GM12873 (cell line): ENCODE measurements at regions not wholly inside any gene's neighbourhood (a gene's known extent, or its start where the extent isn't known, plus 50 kb on each side); places are given as distances from the start of the nearest gene placed in this dataset.

Source experiments
- TF ChIP-seq, protein P1 (sequence below): IDR thresholded peaks from 2 replicates; pipeline ENCODE4 v1.5.1; 2012; ENCODE audit warnings: low read depth, mild to moderate bottlenecking, moderate library complexity, low read length, control low read depth; ENCODE audit not compliant: insufficient read depth; ENCODE audit errors: missing control alignments

DNA sequence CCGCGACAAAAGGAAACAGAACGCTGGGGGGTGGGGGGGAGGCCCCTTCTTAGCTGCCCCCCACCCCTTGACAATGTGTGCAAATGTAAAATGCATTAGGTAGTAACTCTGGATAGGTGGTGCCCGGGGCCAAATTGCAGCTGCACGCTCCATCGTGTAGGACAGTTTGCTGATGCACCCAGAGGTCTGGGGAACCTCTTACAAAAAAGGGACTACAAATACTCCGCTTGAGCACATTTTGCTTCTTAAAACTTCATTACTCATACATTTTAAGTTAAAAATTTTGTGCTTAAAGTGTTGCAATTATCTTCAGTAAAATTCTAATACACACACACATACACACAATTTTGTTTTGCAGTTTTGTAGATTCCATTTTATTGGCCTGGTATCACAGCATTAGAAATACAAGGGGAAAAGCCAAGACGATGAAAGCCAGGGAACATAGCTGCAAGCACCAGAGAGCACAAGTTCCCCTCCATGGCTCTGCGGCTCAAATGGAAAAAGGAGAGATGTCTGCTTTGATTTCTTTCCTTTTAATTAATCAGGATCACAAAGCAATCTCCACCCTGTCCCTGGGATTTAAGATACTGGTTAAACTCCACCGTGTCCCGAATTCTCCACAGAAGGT is 582.1 kb downstream of the ZEB2 start:
- TF ChIP-seq, protein P1, sequence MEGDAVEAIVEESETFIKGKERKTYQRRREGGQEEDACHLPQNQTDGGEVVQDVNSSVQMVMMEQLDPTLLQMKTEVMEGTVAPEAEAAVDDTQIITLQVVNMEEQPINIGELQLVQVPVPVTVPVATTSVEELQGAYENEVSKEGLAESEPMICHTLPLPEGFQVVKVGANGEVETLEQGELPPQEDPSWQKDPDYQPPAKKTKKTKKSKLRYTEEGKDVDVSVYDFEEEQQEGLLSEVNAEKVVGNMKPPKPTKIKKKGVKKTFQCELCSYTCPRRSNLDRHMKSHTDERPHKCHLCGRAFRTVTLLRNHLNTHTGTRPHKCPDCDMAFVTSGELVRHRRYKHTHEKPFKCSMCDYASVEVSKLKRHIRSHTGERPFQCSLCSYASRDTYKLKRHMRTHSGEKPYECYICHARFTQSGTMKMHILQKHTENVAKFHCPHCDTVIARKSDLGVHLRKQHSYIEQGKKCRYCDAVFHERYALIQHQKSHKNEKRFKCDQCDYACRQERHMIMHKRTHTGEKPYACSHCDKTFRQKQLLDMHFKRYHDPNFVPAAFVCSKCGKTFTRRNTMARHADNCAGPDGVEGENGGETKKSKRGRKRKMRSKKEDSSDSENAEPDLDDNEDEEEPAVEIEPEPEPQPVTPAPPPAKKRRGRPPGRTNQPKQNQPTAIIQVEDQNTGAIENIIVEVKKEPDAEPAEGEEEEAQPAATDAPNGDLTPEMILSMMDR, result no peak

DNA sequence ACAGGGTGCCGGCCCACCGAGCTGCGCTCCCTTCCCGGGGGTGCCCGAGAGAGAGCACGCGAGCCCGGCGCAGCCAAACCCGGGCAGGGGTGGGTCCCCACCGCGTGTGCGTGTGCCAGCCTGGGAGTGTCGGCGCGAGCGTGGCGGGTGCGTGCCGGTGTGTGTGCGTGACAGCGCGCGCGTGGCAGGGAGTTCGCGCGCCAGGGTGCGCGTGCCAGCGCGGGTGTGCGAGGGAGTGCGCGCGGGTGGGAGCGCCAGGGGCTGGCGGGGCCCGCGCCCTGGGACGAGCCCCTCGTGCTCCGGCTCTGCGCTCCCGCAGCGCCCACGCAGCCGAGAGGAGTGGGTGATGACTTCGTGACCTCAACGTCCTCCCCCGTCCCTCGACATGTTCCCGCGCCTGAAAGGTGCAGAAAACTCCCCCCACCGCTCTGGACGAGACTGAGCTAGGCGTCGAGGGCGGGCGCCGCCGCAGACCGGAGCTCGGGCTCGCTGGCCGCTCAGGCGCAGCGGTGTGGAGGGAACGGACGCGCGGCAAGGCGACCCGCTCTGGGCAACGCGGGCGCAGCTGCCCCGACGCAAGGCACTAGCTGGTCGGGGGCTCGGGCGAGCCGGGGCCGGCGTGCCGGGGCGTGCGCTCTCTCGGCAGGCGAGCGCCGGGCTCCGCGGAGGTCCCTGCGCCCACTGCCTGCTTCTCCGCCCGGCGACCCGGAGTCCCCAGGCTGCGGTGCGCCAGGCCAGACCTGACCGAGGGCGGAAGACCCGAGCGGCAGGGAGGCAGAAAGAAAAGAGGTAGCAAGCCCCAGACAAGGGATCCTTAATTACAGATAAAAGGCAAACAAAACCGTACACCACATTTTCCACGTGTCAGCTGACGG is 582.8 kb downstream of the ZEB2 start:
- TF ChIP-seq, protein P1, result no peak

GRCh38 chr2:143936538-143936847 is 583.4 kb downstream of the ZEB2 start:
- TF ChIP-seq, protein P1, result no peak

DNA sequence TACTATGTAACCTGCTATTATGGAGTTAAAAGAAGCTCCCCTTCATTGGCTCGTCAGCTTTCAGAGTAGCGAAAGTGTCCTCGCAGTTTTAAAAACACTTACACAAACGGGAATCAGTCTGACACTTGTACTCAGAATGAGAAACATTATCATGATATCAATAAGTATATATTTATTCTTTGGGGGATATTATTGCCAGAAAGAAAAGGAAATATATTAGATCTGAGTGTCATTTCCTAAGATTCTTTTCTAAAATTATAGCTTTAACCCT is 584.5 kb downstream of the ZEB2 start:
- TF ChIP-seq, protein P1, result no peak

- TF ChIP-seq, protein P1, result no peak
Measured at GRCh38 chr2:143934626-143935481, 585.1 kb downstream of the ZEB2 start.

- TF ChIP-seq, protein P1, result no peak
Measured at GRCh38 chr2:143933946-143934569, 585.9 kb downstream of the ZEB2 start.

DNA sequence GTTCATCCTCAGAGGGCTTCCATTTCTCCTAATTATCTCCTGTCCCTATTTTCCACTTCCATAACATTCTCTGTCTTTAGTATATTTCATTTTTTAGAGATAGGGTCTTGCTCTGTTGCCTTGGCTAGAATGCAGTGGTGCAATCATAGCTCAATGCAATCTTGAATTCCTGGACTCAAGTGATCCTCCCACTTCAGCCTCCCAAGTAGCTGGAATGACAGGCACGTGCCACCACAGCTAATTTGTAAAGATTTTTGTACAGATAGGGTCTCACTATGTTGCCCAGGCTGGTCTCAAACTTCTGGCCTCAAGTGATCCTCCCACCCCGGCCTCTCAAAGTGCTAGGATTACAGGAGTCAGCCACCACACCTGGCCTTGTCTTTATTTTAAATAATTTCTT is 589.0 kb downstream of the ZEB2 start:
- TF ChIP-seq, protein P1, result no peak
